OCI-LY7 (cell line): ENCODE measurements at regions not wholly inside any gene's neighbourhood (a gene's known extent, or its start where the extent isn't known, plus 50 kb on each side); places are given as distances from the start of the nearest gene placed in this dataset.

Experiments
- BruUV-seq: library from RNA; stranded (reverse); fragments of 400-500 nt; replicated peaks from 2 replicates; lab custom pipeline; 2021; lab: Mats Ljungman, UMichigan
- CTCF ChIA-PET: fragments of 300-600 bp; sonication (Branson Sonifier 250); formaldehyde crosslinking; loops from one replicate; lab custom pipeline; 2022; ENCODE audit warnings: antibody characterized with exemption; ENCODE audit not compliant: unreplicated experiment; lab: Charles Lee
- POLR2A ChIA-PET: fragments of 300-600 bp; sonication (Branson Sonifier 250); formaldehyde crosslinking; loops from one replicate; lab custom pipeline; 2022; ENCODE audit warnings: antibody characterized with exemption; lab: Charles Lee
- DNase-seq: peaks from one replicate; pipeline ENCODE4 v3.0.0-alpha.2; 2015; ENCODE audit warnings: low spot score
- H2AFZ ChIP-seq: fragments of 200-600 bp; sonication (generic), shearing (Covaris generic); 2 replicates; pipeline ENCODE4 v1.6.1; 2014; ENCODE audit warnings: mild to moderate bottlenecking, antibody characterized with exemption, low read length, moderate library complexity
- H3K27ac ChIP-seq: fragments of 200-600 bp; sonication (generic); 2 replicates; pipeline ENCODE4 v1.5.1; 2014; ENCODE audit warnings: mixed run types, low read depth, mild to moderate bottlenecking, moderate library complexity, low read length, inconsistent platforms; ENCODE audit not compliant: poor library complexity, severe bottlenecking
- H3K36me3 ChIP-seq: fragments of 200-600 bp; sonication (generic); 2 replicates; pipeline ENCODE4 v1.6.1; 2014; ENCODE audit warnings: mild to moderate bottlenecking, antibody characterized with exemption, low read length, moderate library complexity, mixed read lengths; ENCODE audit not compliant: insufficient read depth
- H3K4me1 ChIP-seq: fragments of 200-600 bp; sonication (generic); 2 replicates; pipeline ENCODE4 v1.5.1; 2014; ENCODE audit warnings: mild to moderate bottlenecking, low read length; ENCODE audit not compliant: insufficient read depth, poor library complexity, severe bottlenecking
- H3K4me2 ChIP-seq: fragments of 200-600 bp; sonication (generic); 2 replicates; pipeline ENCODE4 v1.6.1; 2014; ENCODE audit warnings: mild to moderate bottlenecking, low read length
- H3K4me3 ChIP-seq: fragments of 200-600 bp; sonication (generic); 2 replicates; pipeline ENCODE4 v1.5.1; 2014; ENCODE audit warnings: mild to moderate bottlenecking, low read depth, low read length; ENCODE audit not compliant: poor library complexity, severe bottlenecking
- H3K79me2 ChIP-seq: fragments of 200-600 bp; sonication (generic); 2 replicates; pipeline ENCODE4 v1.6.1; 2016; ENCODE audit warnings: low read depth, mild to moderate bottlenecking, low read length, moderate library complexity, mixed read lengths; ENCODE audit not compliant: insufficient read depth
- H3K9me2 ChIP-seq: fragments of 200-600 bp; sonication (generic); 2 replicates; pipeline ENCODE4 v1.6.1; 2016; ENCODE audit warnings: mild to moderate bottlenecking, low read length, mixed read lengths; ENCODE audit not compliant: insufficient read depth
- H3K9me3 ChIP-seq: fragments of 200-600 bp; sonication (generic); 2 replicates; pipeline ENCODE4 v1.6.1; 2014; ENCODE audit warnings: mild to moderate bottlenecking, mixed run types, low read length, mixed read lengths
- H4K20me1 ChIP-seq: fragments of 200-600 bp; sonication (generic); 2 replicates; pipeline ENCODE4 v1.6.1; 2014; ENCODE audit warnings: mild to moderate bottlenecking, antibody characterized with exemption, low read length, moderate library complexity, mixed read lengths; ENCODE audit not compliant: insufficient read depth
- EZH2phosphoT487 ChIP-seq: fragments of 200-600 bp; sonication (generic); IDR thresholded peaks from 2 replicates; pipeline ENCODE4 v1.6.1; 2018; ENCODE audit warnings: low read depth, borderline replicate concordance, mild to moderate bottlenecking, mixed run types, antibody characterized with exemption, low read length, moderate library complexity, mixed read lengths
- intact Hi-C: fragments of 100-400 bp; cut with micrococcal nuclease; formaldehyde crosslinking; loops from one replicate; pipeline ENCODE4 v1.10.0; 2022; ENCODE audit not compliant: unreplicated experiment
- TF ChIP-seq, protein P1 (sequence below): fragments of 200-600 bp; sonication (generic); conservative IDR thresholded peaks from 2 replicates; pipeline ENCODE4 v1.5.1; 2014; ENCODE audit warnings: mild to moderate bottlenecking, antibody characterized with exemption, low read length, moderate library complexity, mixed read lengths

DNA sequence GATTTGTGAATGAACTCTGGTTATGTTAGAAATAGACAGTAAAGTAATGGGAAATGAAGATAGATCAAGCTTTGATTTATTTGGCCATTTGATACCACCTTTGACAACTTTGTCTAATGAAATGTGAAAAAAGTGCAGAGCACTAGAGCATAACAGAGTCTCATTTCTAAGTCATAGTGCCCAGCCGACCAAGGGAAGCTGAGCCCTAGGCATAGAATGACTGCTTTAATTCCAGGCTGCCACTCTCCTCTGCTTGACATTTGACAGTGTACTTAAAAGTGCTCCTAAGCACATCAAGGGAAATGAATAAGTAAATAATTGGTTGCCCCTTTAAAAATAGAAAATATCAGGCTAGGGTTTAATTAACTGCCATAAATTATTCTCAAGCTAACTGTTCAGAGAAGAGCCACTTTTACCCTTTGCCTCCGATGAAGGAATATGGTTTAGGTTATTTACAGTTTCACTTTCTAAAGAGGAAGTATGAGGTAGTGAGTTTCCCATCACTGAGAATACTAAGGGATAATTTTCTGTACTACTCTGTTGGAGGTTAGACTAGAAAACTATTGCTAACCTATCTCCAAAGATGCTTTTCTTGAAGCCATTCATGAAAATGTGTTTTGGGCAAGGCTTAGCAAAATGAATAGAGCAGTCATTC lies 591.6 kb downstream of the REEP3 start:
- BruUV-seq = no TSS peak
- no peaks in the 10 kb centered on the region for H3K79me2 ChIP-seq
- H3K36me3 ChIP-seq = no peaks in the 10 kb centered on the region
- CTCF ChIA-PET = no interaction called here
- no peak overlapping the region for H2AFZ ChIP-seq
- intact Hi-C loops = no loop called here
- DNase-seq = no peak
- no peak overlapping the region for H3K4me2 ChIP-seq
- H3K4me3 ChIP-seq = no peak overlapping the region
- H3K9me2 ChIP-seq = no peaks in the 10 kb centered on the region
- TF ChIP-seq, protein P1, sequence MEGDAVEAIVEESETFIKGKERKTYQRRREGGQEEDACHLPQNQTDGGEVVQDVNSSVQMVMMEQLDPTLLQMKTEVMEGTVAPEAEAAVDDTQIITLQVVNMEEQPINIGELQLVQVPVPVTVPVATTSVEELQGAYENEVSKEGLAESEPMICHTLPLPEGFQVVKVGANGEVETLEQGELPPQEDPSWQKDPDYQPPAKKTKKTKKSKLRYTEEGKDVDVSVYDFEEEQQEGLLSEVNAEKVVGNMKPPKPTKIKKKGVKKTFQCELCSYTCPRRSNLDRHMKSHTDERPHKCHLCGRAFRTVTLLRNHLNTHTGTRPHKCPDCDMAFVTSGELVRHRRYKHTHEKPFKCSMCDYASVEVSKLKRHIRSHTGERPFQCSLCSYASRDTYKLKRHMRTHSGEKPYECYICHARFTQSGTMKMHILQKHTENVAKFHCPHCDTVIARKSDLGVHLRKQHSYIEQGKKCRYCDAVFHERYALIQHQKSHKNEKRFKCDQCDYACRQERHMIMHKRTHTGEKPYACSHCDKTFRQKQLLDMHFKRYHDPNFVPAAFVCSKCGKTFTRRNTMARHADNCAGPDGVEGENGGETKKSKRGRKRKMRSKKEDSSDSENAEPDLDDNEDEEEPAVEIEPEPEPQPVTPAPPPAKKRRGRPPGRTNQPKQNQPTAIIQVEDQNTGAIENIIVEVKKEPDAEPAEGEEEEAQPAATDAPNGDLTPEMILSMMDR = no peak
- TF ChIP-seq EZH2phosphoT487 = no peak
- H3K4me1 ChIP-seq = no peaks in the 10 kb centered on the region
- H3K27ac ChIP-seq = no peak overlapping the region
- H3K9me3 ChIP-seq = no peaks in the 10 kb centered on the region
- H4K20me1 ChIP-seq = no peaks in the 10 kb centered on the region
- POLR2A ChIA-PET = interaction anchor here (1.2 kb wide), 1 partner anchor 428 kb away, joined by 5 read pairs; no protein-coding TSS in a partner anchor

DNA sequence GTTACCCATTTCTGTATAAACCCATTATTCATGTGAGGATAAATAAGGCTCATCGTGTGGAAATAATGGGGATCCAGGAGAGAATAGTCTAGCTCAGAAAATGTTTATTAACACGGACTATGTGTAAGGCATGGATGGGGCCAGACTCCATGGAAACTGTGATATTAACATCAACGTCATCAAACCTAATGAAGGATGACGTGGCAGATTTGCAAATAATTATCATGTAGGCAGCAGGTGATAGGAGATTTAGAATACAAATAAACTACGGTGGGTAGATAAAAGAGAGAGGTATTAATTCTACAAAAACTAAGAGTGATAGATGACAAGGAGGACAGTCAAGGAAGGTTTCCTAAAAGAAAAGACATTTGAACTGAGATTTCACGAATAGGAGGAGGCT lies 592.2 kb downstream of the REEP3 start:
- CTCF ChIA-PET = no interaction called here
- intact Hi-C loops = no loop called here

DNA sequence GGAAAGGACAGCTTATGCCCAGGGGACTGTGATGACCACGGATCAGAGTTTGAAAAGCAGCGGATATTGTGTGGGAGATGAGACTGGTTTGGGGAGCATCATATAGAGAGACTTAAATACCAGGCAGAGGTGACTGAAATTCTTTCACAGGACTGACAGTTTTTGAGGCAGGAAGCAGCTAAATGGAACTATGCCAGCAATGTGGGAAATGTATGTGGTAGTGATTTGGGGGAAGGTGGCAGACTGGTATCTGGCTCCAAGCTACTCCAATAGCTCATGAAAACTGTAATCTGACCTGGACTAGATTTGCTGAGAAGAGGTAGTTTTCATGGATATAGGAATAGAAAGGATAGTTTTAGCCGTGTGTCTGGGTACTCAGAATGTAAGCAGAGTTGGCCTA lies 592.6 kb downstream of the REEP3 start:
- H3K79me2 ChIP-seq = no peaks in the 10 kb centered on the region
- no peaks in the 10 kb centered on the region for H3K4me1 ChIP-seq
- H3K4me3 ChIP-seq = no peak overlapping the region
- H3K9me2 ChIP-seq = no peaks in the 10 kb centered on the region
- DNase-seq = no peak
- no peak overlapping the region for H3K4me2 ChIP-seq
- intact Hi-C loops = no loop called here
- ChIA-PET POLR2A (no interaction called here), CTCF (no interaction called here)
- H3K27ac ChIP-seq = no peak overlapping the region
- H4K20me1 ChIP-seq = no peaks in the 10 kb centered on the region
- TF ChIP-seq EZH2phosphoT487 = no peak
- TF ChIP-seq, protein P1 = no peak
- H3K36me3 ChIP-seq = no peaks in the 10 kb centered on the region
- BruUV-seq = no TSS peak
- no peak overlapping the region for H2AFZ ChIP-seq
- no peaks in the 10 kb centered on the region for H3K9me3 ChIP-seq

More for the DNA sequence above, 592.2 kb downstream of the REEP3 start:
- no peaks in the 10 kb centered on the region for H3K4me1 ChIP-seq
- no peak overlapping the region for H3K4me2 ChIP-seq
- H3K9me2 ChIP-seq = no peaks in the 10 kb centered on the region
- H2AFZ ChIP-seq = no peak overlapping the region
- no peaks in the 10 kb centered on the region for H3K9me3 ChIP-seq
- H3K79me2 ChIP-seq = no peaks in the 10 kb centered on the region
- POLR2A ChIA-PET = no interaction called here
- H3K27ac ChIP-seq = no peak overlapping the region
- no peak for TF ChIP-seq EZH2phosphoT487
- TF ChIP-seq, protein P1 = no peak
- no peaks in the 10 kb centered on the region for H4K20me1 ChIP-seq
- no peak overlapping the region for H3K4me3 ChIP-seq
- BruUV-seq = no TSS peak
- no peaks in the 10 kb centered on the region for H3K36me3 ChIP-seq
- no peak for DNase-seq
